GM18868 (cell line): ENCODE measurements at regions not wholly inside any gene's neighbourhood (a gene's known extent, or its start where the extent isn't known, plus 50 kb on each side); places are given as distances from the start of the nearest gene placed in this dataset.
"Not testable (repeated sequence)": the region's sequence is repeated elsewhere in the genome, so short reads cannot be mapped to it uniquely, and the experiment has no call there.

Experiments used
- ATAC-seq: cut with Tn5 transposase; IDR thresholded peaks from one replicate; pipeline ENCODE4 v1.9.1; 2021; ENCODE audit warnings: mild to moderate bottlenecking, moderate library complexity; ENCODE audit not compliant: unreplicated experiment

- ATAC-seq: no peak
Observed at GRCh38 chr21:15562748-15563147, 167.0 kb upstream of the USP25 start.

- no peak for ATAC-seq
Observed at GRCh38 chr21:15564907-15565306, 164.9 kb upstream of the USP25 start.

- ATAC-seq: no peak
Observed at GRCh38 chr21:15566703-15567102, 163.1 kb upstream of the USP25 start.

GRCh38 chr21:15567191-15567590 lies 162.6 kb upstream of the USP25 start:
- ATAC-seq: no peak

- no peak for ATAC-seq
Observed at GRCh38 chr21:15568516-15568915, 161.3 kb upstream of the USP25 start.

GRCh38 chr21:15586752-15587427 lies 142.9 kb upstream of the USP25 start:
- no peak for ATAC-seq

GRCh38 chr21:15592271-15592860 lies 137.4 kb upstream of the USP25 start:
- no peak for ATAC-seq

GRCh38 chr21:15592957-15593356 lies 136.8 kb upstream of the USP25 start:
- no peak for ATAC-seq

GRCh38 chr21:15601390-15601789 lies 128.4 kb upstream of the USP25 start:
- no peak for ATAC-seq

GRCh38 chr21:15604413-15604812 lies 125.4 kb upstream of the USP25 start:
- no peak for ATAC-seq

GRCh38 chr21:15614766-15615165 lies 115.0 kb upstream of the USP25 start:
- ATAC-seq: no peak

GRCh38 chr21:15616864-15617574 lies 112.8 kb upstream of the USP25 start:
- ATAC-seq: no peak

GRCh38 chr21:15617964-15618363 lies 111.8 kb upstream of the USP25 start:
- no peak for ATAC-seq

GRCh38 chr21:15620892-15621291 lies 108.9 kb upstream of the USP25 start:
- ATAC-seq: no peak

- ATAC-seq: no peak
Observed at GRCh38 chr21:15624646-15625045, 105.1 kb upstream of the USP25 start.

GRCh38 chr21:15625363-15625762 lies 104.4 kb upstream of the USP25 start:
- ATAC-seq: no peak

- ATAC-seq: no peak
Observed at GRCh38 chr21:15626031-15626430, 103.8 kb upstream of the USP25 start.

- no peak for ATAC-seq
Observed at GRCh38 chr21:15627011-15627410, 102.8 kb upstream of the USP25 start.

- ATAC-seq: no peak
Observed at GRCh38 chr21:15627823-15628222, 102.0 kb upstream of the USP25 start.

GRCh38 chr21:15631342-15631741 lies 98.4 kb upstream of the USP25 start:
- no peak for ATAC-seq

GRCh38 chr21:15634541-15634940 lies 95.2 kb upstream of the USP25 start:
- ATAC-seq: not testable (repeated sequence)

- ATAC-seq: no peak
Observed at GRCh38 chr21:15638856-15639549, 90.8 kb upstream of the USP25 start.
